ENCODE measurements at regions not wholly inside any gene's neighbourhood (a gene's known extent, or its start where the extent isn't known, plus 50 kb on each side); places are given as distances from the start of the nearest gene placed in this dataset.

- DNase-seq, result no peak
These were observed 53.0 kb downstream of the HELT start for GRCh38 chr4:185071236-185071811.

DNA sequence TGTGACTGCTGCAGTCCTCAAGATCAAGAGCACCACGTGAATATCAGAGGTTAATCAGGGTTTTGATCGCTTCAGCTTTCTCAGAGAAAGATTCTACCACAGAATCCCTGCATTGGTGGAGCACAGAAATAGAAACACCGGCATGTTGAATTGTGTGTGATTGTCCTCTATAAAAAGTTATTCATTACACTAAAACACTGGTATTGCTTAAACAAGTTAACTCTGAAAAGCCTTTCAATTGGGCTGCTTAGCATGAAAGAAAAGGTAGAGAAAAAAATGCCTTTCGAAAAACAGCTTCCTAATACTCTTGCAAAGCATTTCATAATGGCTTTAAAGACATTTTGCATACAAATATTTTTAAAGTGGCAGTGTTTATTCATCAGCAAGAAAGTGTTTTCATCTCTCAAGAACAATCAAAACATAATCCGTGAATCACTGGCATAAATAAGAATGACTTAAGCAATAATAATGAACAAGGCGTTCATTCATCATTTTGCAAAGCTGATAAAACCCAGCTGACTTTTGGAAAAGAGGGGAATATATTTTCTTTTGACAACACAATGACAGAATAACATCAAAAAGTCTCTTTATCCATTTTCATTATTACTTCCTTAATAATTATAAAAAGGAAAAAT is 61.1 kb downstream of the HELT start:
- no peak for DNase-seq

GRCh38 chr4:185080545-185080944 is 62.3 kb downstream of the HELT start:
- no peak for DNase-seq

- DNase-seq, result peak; percentile 3
These were observed 60.5 kb upstream of the SLC25A4 start for GRCh38 chr4:185082561-185082960.

DNA sequence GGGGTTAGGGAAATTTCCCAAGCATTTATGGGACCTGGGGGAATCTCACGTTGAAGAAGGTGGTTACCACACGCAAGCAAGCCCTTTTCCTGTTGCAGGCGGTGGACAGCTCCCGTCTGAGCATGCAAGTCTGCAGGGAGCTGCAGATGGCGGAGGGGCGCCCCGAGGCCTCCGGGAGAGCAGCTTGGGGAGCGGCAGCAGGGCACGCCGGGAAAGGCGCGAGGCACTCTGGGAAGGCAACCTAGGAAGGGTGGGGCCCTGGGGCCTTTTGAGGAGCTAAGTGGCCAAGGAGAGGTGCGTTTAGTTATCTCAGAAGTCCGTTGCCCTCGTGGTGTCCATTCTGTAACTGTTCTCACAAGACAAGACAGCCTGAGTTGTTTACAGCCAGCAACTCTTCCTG is 57.0 kb upstream of the SLC25A4 start:
- no peak for DNase-seq

DNA sequence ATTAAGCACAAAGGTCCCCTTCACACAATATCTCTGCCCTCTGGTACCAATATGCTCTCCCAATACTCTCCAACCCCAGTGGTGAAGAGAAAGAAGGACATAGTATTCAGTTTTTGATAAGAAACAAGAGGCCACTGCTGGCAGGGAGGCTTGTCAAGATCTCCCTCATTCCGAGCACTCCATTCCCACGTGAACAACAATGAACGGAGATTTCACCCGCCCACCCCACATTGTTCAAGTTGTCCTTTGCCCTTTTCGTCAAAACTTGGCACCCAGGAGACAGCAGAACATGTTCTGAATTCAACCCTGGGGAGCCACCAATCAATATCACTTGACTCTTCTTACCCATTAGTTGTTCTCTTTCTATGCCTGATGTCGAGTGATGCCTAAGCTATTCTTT is 54.2 kb upstream of the SLC25A4 start:
- DNase-seq, result no peak

DNA sequence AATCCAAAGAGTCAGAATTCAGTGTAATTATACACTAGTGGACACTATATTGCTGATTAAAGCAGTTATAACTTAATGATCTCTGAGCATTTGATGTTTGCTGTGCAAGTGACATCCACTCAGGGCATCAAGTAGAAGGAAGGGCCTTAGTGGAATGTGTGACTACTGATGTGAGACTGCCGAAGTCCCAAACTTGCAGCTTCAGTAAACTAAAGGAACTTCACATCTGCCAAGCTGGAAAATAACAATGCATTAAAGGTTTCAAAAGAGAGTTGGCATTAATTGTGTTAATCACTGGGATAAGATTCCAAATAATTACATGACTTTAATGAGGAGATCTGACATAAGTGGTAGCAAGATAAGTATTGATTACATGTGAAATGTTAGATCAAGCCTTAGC is 52.5 kb upstream of the SLC25A4 start:
- no peak for DNase-seq

DNA sequence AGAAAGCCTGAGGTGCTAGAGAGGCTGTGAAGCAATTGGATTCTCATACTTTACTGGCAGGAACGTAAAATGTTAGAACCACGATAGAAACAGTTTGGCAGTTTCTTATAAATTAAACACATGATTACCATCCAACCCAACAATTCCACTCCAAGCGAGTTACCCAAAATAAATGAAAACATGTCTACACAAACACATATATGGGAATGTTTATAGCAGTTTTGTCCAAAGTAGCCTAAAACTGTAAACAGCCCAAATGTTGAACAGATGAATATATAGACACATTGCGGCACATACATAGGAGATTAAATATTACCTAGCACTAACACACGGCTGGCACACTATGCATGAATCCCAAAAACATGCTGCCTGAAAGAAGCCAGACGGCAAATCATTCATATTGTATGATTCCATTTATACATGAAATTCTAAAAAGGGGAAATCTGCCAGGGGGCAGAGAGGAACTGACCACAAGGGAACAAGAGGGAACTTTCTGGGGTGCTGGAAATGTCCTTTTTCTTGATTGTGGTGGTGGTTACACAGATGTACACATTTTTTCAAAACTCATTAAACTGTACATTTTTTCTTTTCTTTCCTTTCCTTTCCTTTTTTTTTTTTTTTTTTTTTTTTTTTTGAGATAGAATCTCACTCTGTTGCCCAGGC is 50.4 kb upstream of the SLC25A4 start:
- DNase-seq, result no peak
